AG10803 (cell line): ENCODE measurements at regions not wholly inside any gene's neighbourhood (a gene's known extent, or its start where the extent isn't known, plus 50 kb on each side); places are given as distances from the start of the nearest gene placed in this dataset.

Experiments used
- DNase-seq: peaks from one replicate; pipeline ENCODE4 v3.0.0; 2010; ENCODE audit warnings: low read depth
- H3K4me3 ChIP-seq: 2 replicates; pipeline ENCODE4 v1.5.1; 2011; ENCODE audit warnings: mild to moderate bottlenecking, low read length, control low read depth
- TF ChIP-seq, protein P1 (sequence below): conservative IDR thresholded peaks from 2 replicates; pipeline ENCODE4 v1.5.1; 2011; ENCODE audit warnings: mild to moderate bottlenecking, low read length, control low read depth, inconsistent platforms

DNA sequence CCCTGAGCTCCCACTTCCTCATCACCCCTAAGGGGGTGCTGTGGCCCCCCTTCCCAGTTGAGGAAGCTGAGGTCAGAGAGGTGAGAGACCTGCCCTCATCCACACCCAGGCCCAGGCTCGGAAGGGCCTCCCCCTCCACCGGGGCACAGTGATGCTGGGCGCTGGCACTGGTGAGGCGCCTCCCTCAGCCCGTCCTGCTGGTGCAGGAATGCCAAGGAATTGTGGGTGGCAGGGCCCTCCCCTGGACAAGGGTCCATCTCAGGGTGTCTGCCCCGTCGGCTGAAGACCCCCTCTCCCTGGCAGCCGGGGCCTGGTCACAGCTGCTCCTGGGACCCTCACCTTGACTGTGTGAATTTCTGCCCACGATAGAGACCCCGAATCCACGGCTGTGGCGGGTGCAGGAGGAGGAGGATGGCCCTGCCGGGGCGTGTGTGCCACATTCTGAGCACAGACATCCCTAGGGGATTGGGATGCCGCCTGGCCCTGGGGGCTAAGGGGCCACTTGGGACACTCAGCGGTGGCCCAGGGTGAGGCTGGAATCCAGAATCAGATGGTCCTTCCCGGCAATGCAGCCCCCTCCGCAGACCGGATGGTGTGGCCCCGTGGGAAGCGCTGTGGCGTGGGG, 70.2 kb upstream of the GATA5 start:
- TF ChIP-seq, protein P1, sequence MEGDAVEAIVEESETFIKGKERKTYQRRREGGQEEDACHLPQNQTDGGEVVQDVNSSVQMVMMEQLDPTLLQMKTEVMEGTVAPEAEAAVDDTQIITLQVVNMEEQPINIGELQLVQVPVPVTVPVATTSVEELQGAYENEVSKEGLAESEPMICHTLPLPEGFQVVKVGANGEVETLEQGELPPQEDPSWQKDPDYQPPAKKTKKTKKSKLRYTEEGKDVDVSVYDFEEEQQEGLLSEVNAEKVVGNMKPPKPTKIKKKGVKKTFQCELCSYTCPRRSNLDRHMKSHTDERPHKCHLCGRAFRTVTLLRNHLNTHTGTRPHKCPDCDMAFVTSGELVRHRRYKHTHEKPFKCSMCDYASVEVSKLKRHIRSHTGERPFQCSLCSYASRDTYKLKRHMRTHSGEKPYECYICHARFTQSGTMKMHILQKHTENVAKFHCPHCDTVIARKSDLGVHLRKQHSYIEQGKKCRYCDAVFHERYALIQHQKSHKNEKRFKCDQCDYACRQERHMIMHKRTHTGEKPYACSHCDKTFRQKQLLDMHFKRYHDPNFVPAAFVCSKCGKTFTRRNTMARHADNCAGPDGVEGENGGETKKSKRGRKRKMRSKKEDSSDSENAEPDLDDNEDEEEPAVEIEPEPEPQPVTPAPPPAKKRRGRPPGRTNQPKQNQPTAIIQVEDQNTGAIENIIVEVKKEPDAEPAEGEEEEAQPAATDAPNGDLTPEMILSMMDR: no peak
- no peak for DNase-seq
- H3K4me3 ChIP-seq: no peak overlapping the region

DNA sequence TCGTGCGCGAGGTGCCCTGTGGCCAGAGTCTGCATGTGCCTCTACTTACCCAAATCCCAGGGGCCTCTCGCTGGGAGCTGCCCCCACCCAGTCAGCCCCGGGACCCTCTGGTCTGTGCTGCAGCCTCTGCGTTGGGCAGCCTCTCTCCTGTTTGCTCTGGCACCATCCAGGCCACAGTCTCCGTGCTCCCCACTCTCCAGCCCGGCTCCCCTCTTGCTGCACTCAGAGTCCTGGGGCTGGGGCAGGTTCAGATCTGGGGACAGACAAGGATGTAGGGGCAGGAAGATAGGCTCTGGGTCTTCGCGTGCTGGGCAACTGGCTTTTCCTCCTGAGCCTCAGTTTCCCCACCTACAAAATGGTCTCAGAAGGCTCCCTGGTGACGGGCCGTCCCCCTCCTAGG, 70.8 kb upstream of the GATA5 start:
- DNase-seq: no peak
- no peak overlapping the region for H3K4me3 ChIP-seq
- TF ChIP-seq, protein P1: no peak

DNA sequence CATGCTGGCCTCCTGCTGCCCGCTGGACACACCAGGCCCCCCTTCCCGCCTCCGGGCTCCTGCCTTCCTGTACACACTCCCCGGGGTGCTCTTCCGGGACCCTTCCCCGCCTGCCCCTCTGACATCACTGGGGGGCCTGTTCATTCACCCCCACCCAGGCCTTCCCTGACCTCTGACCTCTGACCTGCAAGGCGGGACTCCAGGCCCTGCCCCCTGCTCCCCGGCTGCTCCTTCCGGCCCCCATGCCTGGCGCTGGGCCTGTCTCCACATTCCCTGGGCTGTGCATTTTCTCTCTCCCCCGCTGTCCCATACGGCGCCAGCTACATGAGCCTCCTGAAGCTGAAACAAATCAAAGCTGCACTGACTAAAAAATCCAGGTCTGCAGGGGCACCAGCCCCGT, 71.6 kb upstream of the GATA5 start:
- no peak for DNase-seq
- TF ChIP-seq, protein P1: no peak
- H3K4me3 ChIP-seq: no peak overlapping the region

DNA sequence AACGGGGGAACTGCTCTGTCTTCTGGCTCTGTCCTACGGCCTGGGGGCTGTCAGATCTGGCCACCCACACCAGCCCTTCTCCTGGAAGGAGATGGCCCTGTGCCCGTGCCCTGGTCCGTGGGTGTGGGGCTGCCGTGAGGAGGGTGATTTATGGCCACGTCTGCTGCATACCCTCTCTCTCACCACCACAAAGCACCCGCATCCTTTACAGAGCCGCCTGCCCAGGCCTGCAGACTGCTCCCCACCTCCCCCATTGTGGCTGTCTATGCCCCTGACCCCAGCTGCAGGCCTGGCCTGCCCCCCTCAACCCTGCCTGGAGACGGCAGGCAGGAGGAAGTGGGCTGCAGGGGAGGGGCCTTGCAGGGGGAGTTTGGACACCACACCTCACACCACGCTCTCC, 72.7 kb upstream of the GATA5 start:
- TF ChIP-seq, protein P1: no peak
- no peak for DNase-seq
- no peak overlapping the region for H3K4me3 ChIP-seq

DNA sequence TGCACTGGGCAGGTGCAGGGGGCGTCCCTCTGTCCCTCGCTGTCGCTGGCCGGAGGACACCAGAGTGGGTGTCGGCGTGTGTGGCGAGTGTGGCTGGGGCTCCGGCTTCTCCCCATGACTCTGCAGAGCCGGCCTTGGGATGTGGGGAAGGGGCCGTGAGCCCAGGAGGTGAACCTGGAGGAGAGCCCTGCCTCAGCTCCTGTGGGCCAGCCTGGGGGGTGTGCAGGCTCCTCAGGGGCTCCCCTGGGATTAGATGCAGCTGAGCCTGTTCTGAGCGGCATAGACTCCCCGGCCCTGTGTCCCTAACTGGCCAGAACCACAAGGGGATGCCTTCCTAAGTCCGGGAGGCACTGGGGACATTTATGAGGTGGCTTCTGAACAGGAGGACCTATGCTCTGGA, 73.2 kb upstream of the GATA5 start:
- no peak for DNase-seq
- no peak overlapping the region for H3K4me3 ChIP-seq
- TF ChIP-seq, protein P1: no peak

DNA sequence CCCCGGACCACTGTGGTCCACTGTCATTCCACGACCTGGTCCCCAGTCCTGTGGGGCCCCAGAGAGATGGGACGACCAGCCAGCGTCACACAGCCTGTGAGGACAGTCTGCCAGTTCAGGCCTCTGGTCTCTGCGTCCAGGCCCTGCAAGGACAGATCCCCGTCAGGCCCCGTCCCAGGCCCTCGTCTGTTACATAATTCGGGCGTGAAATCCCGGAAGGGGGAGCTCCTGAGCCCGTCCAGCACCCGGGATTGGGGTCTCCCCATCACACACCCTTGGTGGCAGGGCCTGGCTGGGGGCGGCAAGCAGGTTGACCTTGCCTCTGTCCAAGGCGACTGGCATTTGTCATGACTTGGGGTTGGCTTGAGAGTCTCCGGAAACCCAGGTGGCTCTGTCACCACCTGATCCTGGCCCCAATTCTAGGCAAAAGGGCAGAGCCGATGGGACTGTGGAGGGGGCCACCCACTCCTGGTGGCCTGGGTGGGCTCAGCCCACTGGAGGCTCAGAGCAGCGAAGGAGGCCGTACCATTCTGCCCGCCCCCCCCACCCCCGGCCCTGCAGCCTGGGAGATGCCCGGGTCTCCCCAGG, 73.8 kb upstream of the GATA5 start:
- no peak for DNase-seq
- TF ChIP-seq, protein P1: no peak; the same call in 1 of the 2 replicates
- no peak overlapping the region for H3K4me3 ChIP-seq

DNA sequence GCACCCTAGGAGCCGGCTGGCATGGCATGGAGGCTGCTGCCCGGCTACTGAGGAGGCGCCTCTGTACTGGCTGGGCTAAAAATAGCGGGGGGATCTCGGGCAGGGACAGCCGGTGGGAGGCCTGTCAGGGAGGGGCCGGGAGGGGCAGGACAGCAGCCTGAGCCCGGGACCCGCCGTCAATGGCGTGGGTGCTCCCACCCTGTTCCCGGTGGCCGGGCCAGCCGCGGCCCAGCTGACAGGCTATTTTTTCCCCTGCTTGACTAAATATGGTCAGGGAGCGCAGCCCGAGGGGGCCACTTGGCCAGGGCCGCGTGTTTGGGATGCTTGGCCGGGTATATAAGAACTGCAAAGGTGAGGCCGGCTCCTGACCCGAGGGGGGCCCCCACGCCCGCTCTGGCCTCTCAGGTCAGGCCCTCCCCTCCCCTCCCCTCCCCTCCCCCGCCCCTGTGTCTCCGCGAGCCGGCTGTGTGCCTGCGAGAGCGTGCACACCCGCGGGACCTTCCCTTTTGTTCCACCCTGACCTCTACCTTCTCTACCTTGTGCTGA, 74.4 kb upstream of the GATA5 start:
- DNase-seq: no peak
- TF ChIP-seq, protein P1: no peak
- H3K4me3 ChIP-seq: no peak overlapping the region
